Tibial nerve (tissue), 3 donors: ENCODE measurements at regions not wholly inside any gene's neighbourhood (a gene's known extent, or its start where the extent isn't known, plus 50 kb on each side); places are given as distances from the start of the nearest gene placed in this dataset.

Experiments used
- POLR2A ChIP-seq, 2 donors: fragments of 450-650 bp; IDR thresholded peaks; one replicate each; pipeline ENCODE4 v1.6.1; 2017; ENCODE audit warnings: antibody characterized with exemption in 2 of 2, mild to moderate bottlenecking in 2 of 2, moderate library complexity in 2 of 2
- TF ChIP-seq, protein P1 (sequence below), 5 experiments: fragments of 200-600 bp in 3 of 5; fragments of 450-650 bp in 2 of 5; sonication (generic) in 3 of 5; IDR thresholded peaks; one replicate each; pipeline ENCODE4 v1.5.1; 2016 to 2019; ENCODE audit warnings: antibody characterized with exemption in 5 of 5, mild to moderate bottlenecking in 3 of 5, moderate library complexity in 2 of 5

DNA sequence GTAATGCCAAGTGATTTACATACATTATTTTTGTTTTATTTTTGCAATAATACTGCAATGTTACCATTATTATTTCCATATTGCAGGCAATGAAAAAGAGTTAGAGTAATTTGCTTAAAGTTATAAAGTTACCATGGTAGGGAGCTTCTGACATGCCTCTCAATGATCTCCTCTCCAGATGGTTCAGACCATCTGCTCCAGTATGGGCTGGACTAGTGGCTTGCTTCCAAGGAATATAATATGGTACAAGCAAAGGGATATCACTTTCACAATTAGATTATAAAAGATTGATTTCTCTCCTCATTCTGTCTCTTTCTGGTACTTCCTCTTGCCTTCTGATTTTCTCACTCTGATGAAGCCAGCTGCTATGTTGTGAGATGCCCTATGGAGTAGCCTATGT, 245.4 kb downstream of the INSIG2 start:
- TF ChIP-seq, protein P1, sequence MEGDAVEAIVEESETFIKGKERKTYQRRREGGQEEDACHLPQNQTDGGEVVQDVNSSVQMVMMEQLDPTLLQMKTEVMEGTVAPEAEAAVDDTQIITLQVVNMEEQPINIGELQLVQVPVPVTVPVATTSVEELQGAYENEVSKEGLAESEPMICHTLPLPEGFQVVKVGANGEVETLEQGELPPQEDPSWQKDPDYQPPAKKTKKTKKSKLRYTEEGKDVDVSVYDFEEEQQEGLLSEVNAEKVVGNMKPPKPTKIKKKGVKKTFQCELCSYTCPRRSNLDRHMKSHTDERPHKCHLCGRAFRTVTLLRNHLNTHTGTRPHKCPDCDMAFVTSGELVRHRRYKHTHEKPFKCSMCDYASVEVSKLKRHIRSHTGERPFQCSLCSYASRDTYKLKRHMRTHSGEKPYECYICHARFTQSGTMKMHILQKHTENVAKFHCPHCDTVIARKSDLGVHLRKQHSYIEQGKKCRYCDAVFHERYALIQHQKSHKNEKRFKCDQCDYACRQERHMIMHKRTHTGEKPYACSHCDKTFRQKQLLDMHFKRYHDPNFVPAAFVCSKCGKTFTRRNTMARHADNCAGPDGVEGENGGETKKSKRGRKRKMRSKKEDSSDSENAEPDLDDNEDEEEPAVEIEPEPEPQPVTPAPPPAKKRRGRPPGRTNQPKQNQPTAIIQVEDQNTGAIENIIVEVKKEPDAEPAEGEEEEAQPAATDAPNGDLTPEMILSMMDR (IDR thresholded peaks at IDR 0.05), result no peak
- TF ChIP-seq POLR2A (IDR thresholded peaks at IDR 0.05), result no peak
